H1 (cell line): ENCODE measurements at regions not wholly inside any gene's neighbourhood (a gene's known extent, or its start where the extent isn't known, plus 50 kb on each side); places are given as distances from the start of the nearest gene placed in this dataset.

Experiments used
- CTCF ChIA-PET: fragments of 300-600 bp; sonication (Branson Sonifier 250); formaldehyde crosslinking; loops from one replicate; lab custom pipeline; 2021; ENCODE audit not compliant: partially characterized antibody; lab: Charles Lee
- POLR2A ChIA-PET: fragments of 300-600 bp; sonication (Branson Sonifier 250); formaldehyde crosslinking; loops from one replicate; lab custom pipeline; 2021; ENCODE audit warnings: inconsistent platforms; ENCODE audit not compliant: partially characterized antibody; lab: Charles Lee
- DNase-seq, 2 experiments: peaks; one replicate each; pipeline versions ENCODE4 v3.0.0 to v3.0.0-alpha.2; 2010 to 2022; ENCODE audit warnings: low spot score in 2 of 2, low read depth in 1 of 2, mixed read lengths in 1 of 2
- FAIRE-seq: peaks from 2 replicates; lab custom pipeline; 2011; peaks lifted over from hg19 to GRCh38; lab: Jason Lieb, UNC
- H2AFZ ChIP-seq: 2 replicates; pipeline ENCODE4 v1.8.1; 2012; ENCODE audit warnings: low read length, inconsistent platforms
- H2AK5ac ChIP-seq: 2 replicates; pipeline ENCODE4 v1.6.1; 2013; ENCODE audit warnings: low read depth, low read length
- H2BK120ac ChIP-seq: replicated peaks from 2 replicates; pipeline ENCODE3; 2013; ENCODE audit warnings: low read depth, low read length, inconsistent platforms
- H2BK12ac ChIP-seq: 2 replicates; pipeline ENCODE4 v1.6.1; 2013; ENCODE audit warnings: low read depth, low read length
- H2BK15ac ChIP-seq: 2 replicates; pipeline ENCODE4 v1.6.1; 2013; ENCODE audit warnings: low read length
- H2BK20ac ChIP-seq: 2 replicates; pipeline ENCODE4 v1.6.1; 2013; ENCODE audit warnings: low read length
- H2BK5ac ChIP-seq: 2 replicates; pipeline ENCODE4 v1.6.1; 2013; ENCODE audit warnings: low read depth, low read length
- H3K14ac ChIP-seq: 2 replicates; pipeline ENCODE4 v1.6.1; 2013; ENCODE audit warnings: inconsistent platforms; ENCODE audit not compliant: insufficient read length
- H3K18ac ChIP-seq: 2 replicates; pipeline ENCODE4 v1.6.1; 2013; ENCODE audit warnings: low read length; ENCODE audit errors: extremely low read depth
- H3K23ac ChIP-seq: 2 replicates; pipeline ENCODE4 v1.6.1; 2013; ENCODE audit warnings: inconsistent platforms; ENCODE audit not compliant: insufficient read length
- H3K23me2 ChIP-seq: 2 replicates; pipeline ENCODE4 v1.6.1; 2013; ENCODE audit warnings: low read depth, low read length
- H3K27ac ChIP-seq: 2 replicates; pipeline ENCODE4 v1.6.1; 2011; ENCODE audit warnings: low read depth, low read length, inconsistent platforms
- H3K27me3 ChIP-seq, 4 experiments: replicated peaks in 1 of 4; 1 replicate in 1 of 4; 2 replicates in 3 of 4; pipeline versions ENCODE4 v1.6.1 to v1.8.1; 2011 to 2013; ENCODE audit warnings: low read length in 3 of 4, mild to moderate bottlenecking in 3 of 4, inconsistent platforms in 2 of 4, mixed read lengths in 2 of 4, moderate library complexity in 1 of 4; ENCODE audit not compliant: control insufficient read depth in 3 of 4, insufficient read depth in 3 of 4; ENCODE audit errors: extremely low read depth in 1 of 4
- H3K36me3 ChIP-seq, 4 experiments: 2 replicates each; pipeline versions ENCODE4 v1.6.1 to v1.8.1; 2011 to 2013; ENCODE audit warnings: mild to moderate bottlenecking in 4 of 4, low read length in 3 of 4, moderate library complexity in 2 of 4, control low read depth in 1 of 4, inconsistent platforms in 1 of 4; ENCODE audit not compliant: insufficient read depth in 4 of 4, control insufficient read depth in 2 of 4
- H3K4ac ChIP-seq: replicated peaks from 2 replicates; pipeline ENCODE3; 2013; ENCODE audit warnings: low read length, low read depth, mixed read lengths, inconsistent platforms; ENCODE audit not compliant: insufficient read length
- H3K4me1 ChIP-seq, 4 experiments: replicated peaks in 1 of 4; 1 replicate in 1 of 4; 2 replicates in 3 of 4; pipeline versions ENCODE4 v1.6.1 to v1.8.1; 2011 to 2013; ENCODE audit warnings: low read length in 3 of 4, inconsistent platforms in 2 of 4, mixed read lengths in 1 of 4; ENCODE audit not compliant: insufficient read depth in 4 of 4, control insufficient read depth in 3 of 4
- H3K4me2 ChIP-seq, 2 experiments: 2 replicates each; pipeline versions ENCODE4 v1.6.1 to v1.8.1; 2011 to 2013; ENCODE audit warnings: low read depth in 2 of 2, low read length in 2 of 2, control low read depth in 1 of 2, inconsistent platforms in 1 of 2, mild to moderate bottlenecking in 1 of 2; ENCODE audit not compliant: insufficient read depth in 1 of 2
- H3K4me3 ChIP-seq, 4 experiments: fragments of 200-600, 300-600 bp in 1 of 4; sonication (generic), shearing (Covaris generic), sonication (Bioruptor Twin) in 1 of 4; 2 replicates each; pipeline versions ENCODE4 v1.5.1 to v1.8.1; 2011 to 2016; ENCODE audit warnings: low read length in 4 of 4, low read depth in 3 of 4, control low read depth in 2 of 4, inconsistent platforms in 2 of 4, mild to moderate bottlenecking in 2 of 4, mixed read lengths in 1 of 4, moderate library complexity in 1 of 4; ENCODE audit not compliant: insufficient read depth in 2 of 4; ENCODE audit errors: extremely low read depth in 1 of 4
- H3K56ac ChIP-seq: replicated peaks from 2 replicates; pipeline ENCODE3; 2013; ENCODE audit warnings: low read depth, mild to moderate bottlenecking, mixed read lengths, low read length, inconsistent platforms; ENCODE audit not compliant: insufficient read length
- H3K79me1 ChIP-seq: 2 replicates; pipeline ENCODE4 v1.6.1; 2013; ENCODE audit warnings: low read depth, low read length, control low read depth
- H3K79me2 ChIP-seq, 2 experiments: 2 replicates each; pipeline versions ENCODE4 v1.6.1 to v1.8.1; 2012 to 2013; ENCODE audit warnings: low read length in 2 of 2, mild to moderate bottlenecking in 2 of 2, inconsistent platforms in 1 of 2; ENCODE audit not compliant: insufficient read depth in 2 of 2, control insufficient read depth in 1 of 2
- H3K9ac ChIP-seq, 4 experiments: replicated peaks in 1 of 4; 1 replicate in 1 of 4; 2 replicates in 3 of 4; pipeline versions ENCODE4 v1.6.1 to v1.8.1; 2011 to 2013; ENCODE audit warnings: low read depth in 3 of 4, low read length in 3 of 4, control low read depth in 2 of 4, mild to moderate bottlenecking in 2 of 4, moderate library complexity in 2 of 4, inconsistent platforms in 1 of 4; ENCODE audit errors: extremely low read depth in 1 of 4
- H3K9me3 ChIP-seq, 2 experiments: 2 replicates each; pipeline versions ENCODE4 v1.6.1 to v1.8.1; 2012 to 2013; ENCODE audit warnings: mild to moderate bottlenecking in 2 of 2, moderate library complexity in 2 of 2, control low read depth in 1 of 2, inconsistent platforms in 1 of 2, low read depth in 1 of 2, low read length in 1 of 2, mixed read lengths in 1 of 2; ENCODE audit not compliant: insufficient read depth in 2 of 2
- H4K20me1 ChIP-seq, 2 experiments: replicated peaks in 1 of 2; 2 replicates each; pipeline versions ENCODE3 to v1.8.1; 2011 to 2013; ENCODE audit warnings: inconsistent platforms in 2 of 2, low read length in 2 of 2, mild to moderate bottlenecking in 1 of 2; ENCODE audit not compliant: insufficient read depth in 2 of 2, control insufficient read depth in 1 of 2
- H4K5ac ChIP-seq: 2 replicates; pipeline ENCODE4 v1.6.1; 2013; ENCODE audit warnings: low read length, low read depth, mixed read lengths, inconsistent platforms; ENCODE audit not compliant: insufficient read length
- H4K8ac ChIP-seq: 2 replicates; pipeline ENCODE4 v1.8.0; 2013; ENCODE audit warnings: mild to moderate bottlenecking, moderate library complexity, low read length, inconsistent platforms; ENCODE audit not compliant: insufficient read depth; ENCODE audit errors: extremely low read depth
- H4K91ac ChIP-seq: replicated peaks from 2 replicates; pipeline ENCODE3; 2013; ENCODE audit warnings: low read length, mixed read lengths, inconsistent platforms; ENCODE audit not compliant: insufficient read length
- ATF3 ChIP-seq: IDR thresholded peaks from 2 replicates; pipeline ENCODE4 v1.6.1; 2011; ENCODE audit warnings: low read depth, mild to moderate bottlenecking, low read length; ENCODE audit not compliant: insufficient read depth
- BACH1 ChIP-seq: IDR thresholded peaks from 2 replicates; pipeline ENCODE4 v1.6.1; 2012; ENCODE audit warnings: low read length, improper control_type of control experiment
- BCL11A ChIP-seq, 2 experiments: IDR thresholded peaks; one replicate each; pipeline ENCODE4 v1.6.1; 2011; ENCODE audit warnings: low read depth in 2 of 2, low read length in 2 of 2, mild to moderate bottlenecking in 2 of 2
- BRCA1 ChIP-seq: IDR thresholded peaks from 2 replicates; pipeline ENCODE4 v1.6.1; 2012; ENCODE audit warnings: low read depth, low read length, improper control_type of control experiment
- CHD2 ChIP-seq: IDR thresholded peaks from 2 replicates; pipeline ENCODE4 v1.6.1; 2012; ENCODE audit warnings: low read length, improper control_type of control experiment
- EZH2 ChIP-seq: fragments of 200-600 bp; sonication (generic); IDR thresholded peaks from 2 replicates; pipeline ENCODE4 v1.7.1; 2012; ENCODE audit warnings: low read depth, mild to moderate bottlenecking, moderate library complexity, low read length, inconsistent platforms; ENCODE audit not compliant: severe bottlenecking
- NRF1 ChIP-seq: IDR thresholded peaks from 2 replicates; pipeline ENCODE4 v1.6.1; 2011; ENCODE audit warnings: mild to moderate bottlenecking, low read depth, low read length, improper control_type of control experiment
- POLR2AphosphoS5 ChIP-seq: IDR thresholded peaks from 2 replicates; pipeline ENCODE4 v1.6.1; 2011; ENCODE audit warnings: low read depth, low read length
- SIN3A ChIP-seq, 2 experiments: IDR thresholded peaks in 1 of 2; conservative IDR thresholded peaks in 1 of 2; 2 replicates each; pipeline ENCODE4 v1.6.1; 2011 to 2012; ENCODE audit warnings: low read length in 2 of 2, improper control_type of control experiment in 1 of 2, low read depth in 1 of 2, mild to moderate bottlenecking in 1 of 2
- SUZ12 ChIP-seq: fragments of 200-600 bp; sonication (generic); IDR thresholded peaks from 2 replicates; pipeline ENCODE4 v1.6.1; 2012; ENCODE audit warnings: mild to moderate bottlenecking, inconsistent platforms, low read length, moderate library complexity, mixed read lengths
- TCF12 ChIP-seq: IDR thresholded peaks from 2 replicates; pipeline ENCODE4 v1.6.1; 2011; ENCODE audit warnings: low read depth, mild to moderate bottlenecking, low read length
- YY1 ChIP-seq: IDR thresholded peaks from 2 replicates; pipeline ENCODE4 v1.6.1; 2011; ENCODE audit warnings: low read depth, mild to moderate bottlenecking, low read length
- ZNF274 ChIP-seq: IDR thresholded peaks from 2 replicates; pipeline ENCODE4 v1.7.0; 2012; ENCODE audit warnings: low read length, borderline replicate concordance; ENCODE audit errors: extremely low read depth
- WGBS, 2 experiments: shearing (Covaris generic) in 1 of 2; methylation state at CpG; one replicate each; pipeline versions ENCODE4 v1.1.6 to v1.1.7; 2013 to 2015; ENCODE audit warnings: low lambda C conversion rate in 2 of 2, mixed read lengths in 2 of 2, inconsistent platforms in 1 of 2, low coverage in 1 of 2, missing lambda C conversion rate in 1 of 2; ENCODE audit not compliant: insufficient replicate concordance in 2 of 2, insufficient coverage in 1 of 2, insufficient read length in 1 of 2; ENCODE audit errors: extremely low coverage in 1 of 2, missing lambda C conversion rate in 1 of 2; 5-methylcytosine and 5-hydroxymethylcytosine counted together

- Histone ChIP-seq H3K23ac (no peak overlapping the region), H3K79me1 (no peaks in the 10 kb centered on the region), H4K91ac (no peak overlapping the region), H2AFZ (no peak overlapping the region), H2AK5ac (no peak overlapping the region), H3K4ac (no peak overlapping the region), H4K20me1 (no peaks in the 10 kb centered on the region), H3K14ac (no peak overlapping the region), H3K4me3 (no peak overlapping the region), H2BK120ac (no peak overlapping the region), H4K8ac (no peak overlapping the region), H2BK5ac (no peak overlapping the region)
- POLR2A ChIA-PET: no interaction called here
- no peak for FAIRE-seq
- TF ChIP-seq SIN3A (conservative IDR thresholded peaks at IDR 0.05 in 1 of 2, IDR thresholded peaks at IDR 0.05 in 1 of 2; ENCODE audit: low read depth in 1 of 2, low read length in 2 of 2) (no peak), SUZ12 (no peak), TCF12 (no peak), BRCA1 (no peak), BACH1 (no peak), NRF1 (no peak), CHD2 (no peak), YY1 (no peak), ATF3 (no peak), BCL11A (IDR thresholded peaks at IDR 0.05; ENCODE audit: low read depth in 2 of 2, low read length in 2 of 2) (no peak), POLR2AphosphoS5 (no peak), EZH2 (no peak), ZNF274 (no peak)
- TF ChIP-seq, all 59 proteins: peak for 0
- Histone ChIP-seq H2BK20ac (no peak overlapping the region), H3K23me2 (no peaks in the 10 kb centered on the region; the same call in 1 of the 2 replicates), H3K79me2 (no peaks in the 10 kb centered on the region), H2BK15ac (no peak overlapping the region), H3K27ac (no peak overlapping the region), H3K9ac (no peak overlapping the region), H4K5ac (no peak overlapping the region), H3K18ac (no peak overlapping the region), H3K56ac (no peak overlapping the region), H3K27me3 (no peaks in the 10 kb centered on the region), H3K36me3 (no peaks in the 10 kb centered on the region), H3K4me1 (no peaks in the 10 kb centered on the region), H3K9me3 (no peaks in the 10 kb centered on the region), H2BK12ac (no peak overlapping the region), H3K4me2 (no peak overlapping the region)
- WGBS, 2 experiments: 86% methylated on average over 2 of the region's 2 CpGs; no CpG with 5 or more reads in 1 of the 2 experiments
- no peak for DNase-seq
- CTCF ChIA-PET: no interaction called here
Measured at GRCh38 chr1:188137221-188137620, 1308.5 kb downstream of the PLA2G4A start.
